MM.1S (cell line): ENCODE measurements at regions not wholly inside any gene's neighbourhood (a gene's known extent, or its start where the extent isn't known, plus 50 kb on each side); places are given as distances from the start of the nearest gene placed in this dataset.

Source experiments
- DNase-seq: peaks from one replicate; pipeline ENCODE4 v3.0.0-alpha.2; 2015
- H2AFZ ChIP-seq: fragments of 300-600 bp; sonication (generic); 2 replicates; pipeline ENCODE4 v1.6.0; 2016; ENCODE audit warnings: antibody characterized with exemption, low read length
- H3F3A ChIP-seq: fragments of 300-600 bp; sonication (generic); 2 replicates; pipeline ENCODE4 v1.6.1; 2016; ENCODE audit warnings: mild to moderate bottlenecking, antibody characterized with exemption, low read length, moderate library complexity, mixed read lengths; ENCODE audit not compliant: insufficient read depth
- H3K27ac ChIP-seq: fragments of 300-600 bp; sonication (generic); 2 replicates; pipeline ENCODE4 v1.5.1; 2016; ENCODE audit warnings: mild to moderate bottlenecking, low read length
- H3K27me3 ChIP-seq: fragments of 300-600 bp; sonication (generic); replicated peaks from 2 replicates; pipeline ENCODE4 v1.6.0; 2016; ENCODE audit warnings: low read length; ENCODE audit not compliant: insufficient read depth
- H3K36me3 ChIP-seq: fragments of 300-600 bp; sonication (generic); replicated peaks from 2 replicates; pipeline ENCODE4 v1.6.1; 2016; ENCODE audit warnings: mild to moderate bottlenecking, low read length, mixed read lengths; ENCODE audit not compliant: insufficient read depth
- H3K4me1 ChIP-seq: fragments of 300-600 bp; sonication (generic); 2 replicates; pipeline ENCODE4 v1.6.1; 2016; ENCODE audit warnings: low read length, mixed read lengths
- H3K4me2 ChIP-seq: fragments of 300-600 bp; sonication (generic); 2 replicates; pipeline ENCODE4 v1.6.0; 2016; ENCODE audit warnings: low read depth, low read length
- H3K4me3 ChIP-seq: fragments of 300-600 bp; sonication (generic); 2 replicates; pipeline ENCODE4 v1.5.1; 2016; ENCODE audit warnings: low read length, mixed read lengths
- H3K79me2 ChIP-seq: fragments of 300-600 bp; sonication (generic); 2 replicates; pipeline ENCODE4 v1.6.1; 2016; ENCODE audit warnings: mixed run types, low read length, mixed read lengths
- H3K9ac ChIP-seq: fragments of 300-600 bp; sonication (generic); 2 replicates; pipeline ENCODE4 v1.6.1; 2016; ENCODE audit warnings: low read length, mixed read lengths
- H3K9me2 ChIP-seq: fragments of 300-600 bp; sonication (generic); replicated peaks from 2 replicates; pipeline ENCODE4 v1.6.1; 2016; ENCODE audit warnings: mild to moderate bottlenecking, low read length, mixed read lengths; ENCODE audit not compliant: insufficient read depth
- H3K9me3 ChIP-seq: fragments of 300-600 bp; sonication (generic); replicated peaks from 2 replicates; pipeline ENCODE4 v1.6.1; 2016; ENCODE audit warnings: mild to moderate bottlenecking, low read length, mixed read lengths; ENCODE audit not compliant: insufficient read depth
- H4K20me1 ChIP-seq: fragments of 300-600 bp; sonication (generic); 2 replicates; pipeline ENCODE4 v1.6.1; 2016; ENCODE audit warnings: mild to moderate bottlenecking, low read length, moderate library complexity, mixed read lengths; ENCODE audit not compliant: insufficient read depth
- CTCF ChIP-seq: fragments of 300-600 bp; sonication (generic); IDR thresholded peaks from 2 replicates; pipeline ENCODE4 v1.5.1; 2016; ENCODE audit warnings: antibody characterized with exemption, low read length, mixed read lengths
- EZH2 ChIP-seq: fragments of 300-600 bp; sonication (generic); optimal IDR thresholded peaks from 2 replicates; pipeline ENCODE3; 2017; ENCODE audit warnings: low read depth, mild to moderate bottlenecking, antibody characterized with exemption, low read length, mixed read lengths
- EZH2phosphoT487 ChIP-seq: fragments of 300-600 bp; sonication (generic); IDR thresholded peaks from 2 replicates; pipeline ENCODE4 v1.6.1; 2018; ENCODE audit warnings: antibody characterized with exemption, low read length

DNA sequence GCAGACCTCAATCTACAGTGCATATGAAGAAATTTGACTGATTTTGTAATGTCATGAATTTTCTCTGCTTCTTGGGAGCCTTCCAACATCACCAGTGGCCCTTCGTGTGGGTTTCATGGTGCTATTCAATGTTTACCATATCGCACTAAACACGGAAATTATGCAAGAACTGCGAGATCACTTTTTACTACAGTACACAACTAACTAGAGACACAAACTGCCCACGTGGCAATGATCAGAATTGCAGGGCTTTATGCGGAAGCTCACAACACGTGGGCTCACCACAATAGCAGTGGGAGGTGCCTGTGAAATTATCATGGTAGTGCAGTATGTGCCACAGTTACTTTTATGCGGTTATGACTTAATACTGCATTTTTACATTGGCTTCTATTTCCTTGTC is 449.7 kb upstream of the KLF6 start:
- Histone ChIP-seq H4K20me1 (no peaks in the 10 kb centered on the region), H3K27ac (no peak overlapping the region), H3K4me2 (no peak overlapping the region), H3K4me1 (no peaks in the 10 kb centered on the region), H3F3A (no peaks in the 10 kb centered on the region), H3K9me3 (no peaks in the 10 kb centered on the region), H2AFZ (no peak overlapping the region), H3K27me3 (no peaks in the 10 kb centered on the region), H3K36me3 (no peaks in the 10 kb centered on the region), H3K4me3 (no peak overlapping the region), H3K79me2 (no peaks in the 10 kb centered on the region), H3K9me2 (no peaks in the 10 kb centered on the region), H3K9ac (no peak overlapping the region)
- DNase-seq, result no peak
- TF ChIP-seq CTCF (no peak), EZH2 (no peak), EZH2phosphoT487 (no peak)

- TF ChIP-seq EZH2phosphoT487 (no peak), CTCF (no peak)
- no peak overlapping the region for H2AFZ ChIP-seq
Observed at GRCh38 chr10:4231439-4231838, 446.4 kb upstream of the KLF6 start.

DNA sequence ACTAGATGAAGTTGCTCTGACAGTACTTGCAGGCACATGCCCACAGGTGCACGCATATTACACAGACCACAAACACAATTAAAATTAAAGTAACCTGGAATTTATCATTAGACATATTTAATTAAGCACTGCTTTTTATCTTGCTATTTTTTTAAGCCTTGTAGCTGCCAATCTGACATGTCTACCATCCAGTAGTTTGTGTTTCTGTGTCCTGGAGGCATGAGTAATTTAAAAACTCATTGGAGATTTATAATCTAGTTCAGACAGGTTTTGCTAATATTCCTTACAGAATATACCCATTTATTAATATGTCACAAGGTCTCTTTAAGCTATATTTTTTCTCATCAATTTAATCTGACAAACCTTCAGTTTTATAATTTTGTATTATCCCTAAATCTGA is 445.0 kb upstream of the KLF6 start:
- Histone ChIP-seq H3K9me2 (no peaks in the 10 kb centered on the region), H3K27me3 (no peaks in the 10 kb centered on the region), H3K4me2 (no peak overlapping the region), H3K27ac (no peak overlapping the region), H3K79me2 (no peaks in the 10 kb centered on the region), H3K4me1 (no peaks in the 10 kb centered on the region), H3K9ac (no peak overlapping the region), H3F3A (no peaks in the 10 kb centered on the region), H3K36me3 (no peaks in the 10 kb centered on the region), H3K4me3 (no peak overlapping the region), H3K9me3 (no peaks in the 10 kb centered on the region), H2AFZ (no peak overlapping the region), H4K20me1 (no peaks in the 10 kb centered on the region)
- no peak for TF ChIP-seq CTCF
- no peak for TF ChIP-seq EZH2phosphoT487
- TF ChIP-seq EZH2, result no peak
- no peak for DNase-seq

More at GRCh38 chr10:4231439-4231838, 446.4 kb upstream of the KLF6 start:
- no peaks in the 10 kb centered on the region for H3K9me3 ChIP-seq
- H3K4me3 ChIP-seq, result no peak overlapping the region
- no peak for DNase-seq
- no peaks in the 10 kb centered on the region for H3K27me3 ChIP-seq
- H3K36me3 ChIP-seq, result no peaks in the 10 kb centered on the region
- H3K4me1 ChIP-seq, result no peaks in the 10 kb centered on the region
- no peaks in the 10 kb centered on the region for H3K9me2 ChIP-seq
- no peaks in the 10 kb centered on the region for H4K20me1 ChIP-seq
- no peak overlapping the region for H3K27ac ChIP-seq
- no peaks in the 10 kb centered on the region for H3K79me2 ChIP-seq
- H3K4me2 ChIP-seq, result no peak overlapping the region
- H3K9ac ChIP-seq, result no peak overlapping the region
- H3F3A ChIP-seq, result no peaks in the 10 kb centered on the region
